ENCODE measurements at regions not wholly inside any gene's neighbourhood (a gene's known extent, or its start where the extent isn't known, plus 50 kb on each side); places are given as distances from the start of the nearest gene placed in this dataset.
"Not testable (repeated sequence)": the region's sequence is repeated elsewhere in the genome, so short reads cannot be mapped to it uniquely, and the experiment has no call there.

DNA sequence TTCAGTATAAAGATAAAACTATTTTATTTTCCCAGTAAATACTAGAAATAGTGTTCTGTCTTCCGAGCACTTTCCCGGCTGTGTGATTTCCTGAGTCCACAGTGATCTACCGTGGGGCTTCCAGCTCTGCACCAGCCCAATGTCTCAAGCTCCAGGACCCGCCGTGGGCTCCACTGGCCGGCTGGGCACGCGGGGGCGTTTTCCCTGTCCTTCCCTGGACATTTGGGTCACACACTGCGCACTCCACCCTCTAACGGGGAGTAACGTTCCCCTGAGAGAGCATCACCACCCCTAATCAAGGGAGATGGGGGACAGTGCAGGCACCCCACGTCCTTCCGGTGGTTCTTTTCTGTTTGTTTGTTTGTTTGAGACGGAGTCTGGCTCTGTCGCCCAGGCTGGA lies 844.6 kb upstream of the FRG1 start:
- DNase-seq (ENCODE audit: low spot score) = no peak

DNA sequence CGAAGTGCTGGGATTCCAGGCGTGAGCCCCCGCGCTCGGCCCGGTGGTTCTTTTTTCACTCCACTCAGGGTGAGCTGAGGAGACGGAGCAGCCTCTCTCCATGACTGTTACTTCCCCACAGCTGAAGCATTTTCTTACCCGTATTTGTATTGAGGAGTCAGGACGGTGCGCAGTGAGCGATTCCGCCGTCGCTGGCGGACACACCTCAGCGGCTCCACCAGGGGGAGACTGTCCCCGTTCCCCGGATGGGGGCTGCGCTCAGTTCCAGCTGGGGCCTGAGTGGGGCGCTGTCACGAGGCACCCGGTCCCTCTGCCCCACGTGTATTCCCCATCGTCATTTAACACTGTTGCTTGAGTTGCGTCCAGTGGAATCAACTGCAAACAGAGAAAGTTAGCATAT lies 844.0 kb upstream of the FRG1 start:
- DNase-seq (ENCODE audit: low spot score) = no peak

DNA sequence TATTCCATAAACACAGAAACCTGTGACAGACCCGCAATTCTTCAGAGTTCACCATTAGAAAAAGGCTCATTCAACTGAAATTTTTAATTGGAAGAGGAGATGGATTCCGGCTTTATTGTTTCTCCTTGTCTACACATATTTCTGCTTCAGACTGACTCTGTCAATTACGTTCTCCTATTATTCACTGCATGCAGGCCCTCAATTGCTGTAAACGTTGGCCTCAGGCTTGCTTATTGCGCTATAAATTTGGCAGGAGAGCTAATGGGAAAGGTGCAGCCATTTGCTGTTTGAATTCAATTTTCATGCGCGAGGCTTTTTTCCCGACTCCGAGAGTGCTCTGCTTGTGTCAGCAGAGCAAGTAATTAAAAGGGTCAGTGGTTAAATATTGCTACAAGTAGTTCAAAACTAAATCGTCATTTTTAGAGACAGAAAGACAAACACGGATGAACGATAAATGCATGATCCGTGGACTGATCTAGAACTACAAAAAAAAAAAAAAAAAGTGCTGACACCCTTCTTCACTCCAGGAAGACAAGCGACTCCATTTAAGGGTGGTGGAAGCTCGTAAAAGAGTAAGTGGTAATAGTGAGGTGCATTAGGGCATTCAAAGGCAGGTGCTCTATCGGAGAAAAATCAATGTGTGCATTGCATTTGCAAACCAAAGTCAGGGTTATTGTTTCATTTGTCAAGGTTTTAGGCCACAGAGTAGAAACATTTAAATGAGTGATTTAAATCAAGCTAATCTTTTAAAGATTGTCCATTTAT lies 841.6 kb upstream of the FRG1 start:
- no peak for DNase-seq (ENCODE audit: low spot score)

DNA sequence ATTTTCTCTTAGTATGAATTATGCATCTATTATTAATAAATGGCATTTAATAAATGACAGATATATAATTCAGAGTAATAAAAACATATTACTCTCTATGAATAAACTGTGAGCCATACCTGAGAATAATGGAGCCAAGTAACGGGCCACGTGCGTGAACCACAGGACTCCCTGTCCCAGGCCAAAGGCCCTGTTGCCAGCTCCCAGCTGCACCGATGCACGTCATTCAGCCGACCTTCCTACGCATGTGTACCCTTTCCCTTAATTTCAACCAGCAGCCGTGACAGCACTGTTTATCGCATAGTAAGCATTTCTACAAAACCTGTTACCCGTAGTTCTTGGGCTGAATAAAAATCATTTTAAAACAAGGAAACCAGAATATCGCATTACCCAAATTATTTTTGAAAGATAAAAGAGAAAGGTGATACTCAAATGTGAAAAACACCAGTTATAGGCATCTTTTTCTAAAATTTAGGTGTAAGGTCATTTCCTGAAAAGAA lies 827.2 kb upstream of the FRG1 start:
- DNase-seq (ENCODE audit: low spot score) = no peak

DNA sequence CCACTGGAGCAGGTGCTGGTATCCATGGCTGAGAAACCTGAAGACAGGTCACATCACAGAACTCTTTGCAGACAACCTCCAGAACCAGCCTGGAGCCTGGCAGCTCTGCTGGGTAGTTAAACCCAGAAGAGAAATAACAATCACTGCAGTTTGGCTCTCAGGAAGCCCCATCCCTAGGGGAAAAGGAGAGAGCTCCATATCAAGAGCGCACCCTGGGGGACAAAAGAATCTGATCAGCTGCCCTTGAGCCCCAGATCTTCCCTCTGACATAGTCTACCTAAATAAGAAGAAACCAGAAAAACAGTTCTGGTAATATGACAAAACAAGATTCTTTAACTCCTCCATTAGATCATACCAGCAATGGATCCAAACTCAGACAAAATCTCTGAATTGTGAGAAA lies 823.2 kb upstream of the FRG1 start:
- DNase-seq (ENCODE audit: low spot score) = no peak

DNA sequence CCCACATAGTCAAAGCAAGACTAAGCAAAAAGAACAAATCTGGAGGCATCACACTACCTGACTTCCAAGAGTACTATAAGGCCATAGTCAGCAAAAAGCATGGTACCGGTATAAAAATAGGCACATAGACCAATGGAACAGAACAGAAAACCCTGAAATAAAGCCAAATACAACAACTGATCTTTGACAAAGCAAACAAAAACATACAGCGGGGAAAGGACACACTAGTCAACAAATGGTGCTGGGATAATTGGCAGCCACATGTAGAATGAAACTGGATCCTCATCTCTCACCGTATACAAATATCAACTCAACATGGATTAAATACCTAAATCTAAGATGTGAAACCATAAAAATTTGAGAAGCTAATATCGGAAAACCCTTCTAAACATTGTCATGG lies 819.3 kb upstream of the FRG1 start:
- no peak for DNase-seq (ENCODE audit: low spot score)

DNA sequence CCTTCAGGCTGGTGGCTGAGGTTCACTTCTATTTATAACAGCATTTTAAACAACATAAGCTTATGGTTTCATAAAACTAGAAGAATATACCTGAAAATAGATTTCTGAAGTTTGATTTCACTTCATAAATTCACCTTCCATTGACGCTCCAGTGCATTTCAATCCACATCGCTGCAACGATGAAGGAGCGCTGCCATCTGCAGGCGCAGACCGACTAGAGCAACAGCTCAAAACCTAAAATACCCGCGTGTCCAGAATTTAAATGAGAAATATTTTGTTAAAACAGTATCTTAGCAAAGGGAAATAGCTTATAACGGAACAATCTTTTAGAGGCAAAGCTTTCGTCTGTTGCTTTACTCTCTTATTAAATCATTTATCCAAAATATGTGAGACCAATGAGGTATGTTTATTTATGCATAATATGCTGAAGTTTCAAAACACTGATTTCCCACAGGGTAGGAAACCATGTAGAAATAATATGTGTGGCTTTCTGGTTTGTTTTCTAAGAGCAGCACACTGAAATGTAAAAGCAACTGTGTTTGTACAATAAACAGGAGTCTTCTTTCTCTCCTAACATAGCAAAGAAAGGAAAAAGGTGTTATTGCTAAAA lies 816.4 kb upstream of the FRG1 start:
- DNase-seq (ENCODE audit: low spot score) = no peak

DNA sequence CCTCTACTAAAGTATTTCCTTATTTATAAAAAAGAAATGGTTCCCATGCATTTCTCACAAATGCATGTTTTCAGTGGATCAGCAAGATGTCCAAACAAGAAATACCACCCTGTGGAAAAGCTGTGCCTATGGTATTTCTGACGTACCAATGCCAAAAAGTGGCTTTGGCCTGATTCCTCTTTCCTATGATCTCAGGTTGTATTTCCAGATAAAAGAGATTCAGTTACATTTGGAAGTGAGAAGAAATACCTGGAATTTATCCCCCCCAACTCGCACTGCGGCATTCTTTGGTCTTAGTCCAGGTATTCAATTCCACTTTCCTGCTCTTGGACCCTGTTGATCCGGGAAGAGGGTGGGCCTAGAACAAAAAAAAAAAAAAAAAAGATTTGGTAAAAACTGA lies 815.9 kb upstream of the FRG1 start:
- DNase-seq (ENCODE audit: low spot score) = no peak

DNA sequence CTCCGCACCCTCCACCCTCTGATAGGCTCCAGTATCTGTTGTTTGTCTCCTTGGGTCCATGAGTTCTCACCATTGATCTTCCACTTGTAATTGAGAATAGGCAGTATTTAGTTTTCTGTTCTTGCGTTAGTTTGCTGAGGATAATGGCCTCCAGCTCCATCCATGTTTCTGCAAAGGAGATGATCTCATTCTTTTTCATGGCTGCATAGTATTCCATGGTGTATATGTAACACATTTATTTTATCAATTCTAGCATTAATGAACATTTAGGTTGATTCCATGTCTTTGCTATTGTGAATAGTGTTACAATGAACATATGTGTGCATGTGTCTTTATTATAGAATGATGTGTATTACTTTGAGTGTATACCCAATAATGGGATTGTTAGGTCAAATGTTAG lies 814.6 kb upstream of the FRG1 start:
- no peak for DNase-seq (ENCODE audit: low spot score)

DNA sequence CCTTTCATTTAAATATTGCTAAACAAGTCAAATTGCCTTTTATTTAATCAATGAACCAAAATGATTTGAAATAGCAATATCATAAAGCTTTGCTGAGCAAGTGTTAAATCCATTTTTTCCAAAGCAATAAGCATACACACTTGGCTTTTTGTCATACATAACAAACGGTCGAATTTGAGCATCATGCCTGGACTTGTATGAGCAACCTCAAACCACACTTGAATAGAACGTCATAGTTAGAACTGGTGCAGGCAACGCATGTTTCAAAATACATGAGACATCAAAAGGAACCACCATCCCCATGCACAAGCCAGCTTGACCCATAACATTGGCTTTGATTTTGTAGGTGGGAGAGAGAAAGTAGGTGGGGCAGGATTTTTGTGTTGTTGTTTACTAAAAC lies 812.3 kb upstream of the FRG1 start:
- DNase-seq (ENCODE audit: low spot score) = no peak

DNA sequence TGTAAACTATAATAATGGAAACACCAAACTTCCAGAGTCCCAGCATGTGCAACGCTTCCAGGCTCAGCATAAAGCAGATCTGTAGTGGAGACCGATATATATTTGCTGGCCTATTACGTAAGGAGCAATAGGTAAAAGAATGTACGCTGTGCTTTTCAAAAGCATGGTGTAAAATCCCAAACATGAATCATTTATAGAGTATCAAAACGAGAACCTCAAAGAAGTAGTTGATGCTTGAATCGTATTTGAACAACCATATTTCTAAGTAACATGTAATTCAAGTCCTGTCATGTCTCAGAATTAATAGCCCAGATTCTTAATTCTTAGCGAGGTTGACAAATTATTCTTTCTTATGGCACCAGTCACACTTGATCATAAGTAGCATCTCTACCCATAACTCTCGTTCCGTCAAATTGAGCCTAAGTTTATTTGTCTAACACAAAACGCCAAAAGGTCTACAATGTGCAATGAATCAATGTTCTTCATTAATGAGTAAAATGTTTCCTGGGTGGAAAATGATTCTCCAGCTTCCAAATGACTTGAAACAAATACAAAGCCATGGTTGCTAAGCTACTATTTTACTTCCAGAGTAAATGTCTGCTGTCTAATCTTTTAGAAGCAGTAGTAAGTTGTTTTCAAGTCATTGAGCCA lies 811.5 kb upstream of the FRG1 start:
- DNase-seq (ENCODE audit: low spot score) = no peak

DNA sequence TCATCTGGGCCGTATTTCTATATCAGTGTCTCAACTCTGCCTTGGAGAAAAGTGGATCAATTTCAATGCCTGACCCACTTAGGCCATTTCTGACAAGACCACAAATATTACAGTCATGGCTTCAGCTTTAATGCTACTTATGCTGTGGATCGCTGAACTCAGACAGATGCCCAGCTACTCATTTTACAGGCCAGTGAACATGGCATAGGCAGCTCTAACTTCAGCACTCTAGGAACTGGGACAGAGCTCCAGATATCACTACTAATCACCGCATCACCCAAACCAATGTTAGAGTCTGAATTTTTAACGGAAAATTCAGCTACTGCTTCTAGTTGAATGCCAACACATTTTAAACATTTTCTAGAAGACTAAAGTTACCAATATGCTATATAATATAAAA lies 809.6 kb upstream of the FRG1 start:
- no peak for DNase-seq (ENCODE audit: low spot score)

DNA sequence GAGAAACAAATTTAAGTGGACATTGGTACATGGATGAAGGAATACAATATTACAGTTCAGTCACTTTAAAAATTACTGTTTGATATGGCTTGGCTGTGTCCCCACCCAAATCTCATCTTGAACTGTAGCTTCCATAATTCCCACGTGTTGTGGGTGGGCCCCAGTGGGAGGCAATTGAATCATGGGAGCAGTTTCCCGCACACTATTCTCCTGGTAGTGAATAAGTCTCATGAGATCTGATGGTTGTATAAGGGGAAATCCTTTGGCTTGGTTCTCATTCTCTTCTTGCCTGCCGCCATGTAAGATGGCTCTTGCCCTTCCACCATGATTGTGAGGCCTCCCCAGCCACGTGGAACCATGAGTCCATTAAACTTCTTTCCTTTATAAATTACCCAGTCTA lies 804.2 kb upstream of the FRG1 start:
- DNase-seq (ENCODE audit: low spot score) = no peak

DNA sequence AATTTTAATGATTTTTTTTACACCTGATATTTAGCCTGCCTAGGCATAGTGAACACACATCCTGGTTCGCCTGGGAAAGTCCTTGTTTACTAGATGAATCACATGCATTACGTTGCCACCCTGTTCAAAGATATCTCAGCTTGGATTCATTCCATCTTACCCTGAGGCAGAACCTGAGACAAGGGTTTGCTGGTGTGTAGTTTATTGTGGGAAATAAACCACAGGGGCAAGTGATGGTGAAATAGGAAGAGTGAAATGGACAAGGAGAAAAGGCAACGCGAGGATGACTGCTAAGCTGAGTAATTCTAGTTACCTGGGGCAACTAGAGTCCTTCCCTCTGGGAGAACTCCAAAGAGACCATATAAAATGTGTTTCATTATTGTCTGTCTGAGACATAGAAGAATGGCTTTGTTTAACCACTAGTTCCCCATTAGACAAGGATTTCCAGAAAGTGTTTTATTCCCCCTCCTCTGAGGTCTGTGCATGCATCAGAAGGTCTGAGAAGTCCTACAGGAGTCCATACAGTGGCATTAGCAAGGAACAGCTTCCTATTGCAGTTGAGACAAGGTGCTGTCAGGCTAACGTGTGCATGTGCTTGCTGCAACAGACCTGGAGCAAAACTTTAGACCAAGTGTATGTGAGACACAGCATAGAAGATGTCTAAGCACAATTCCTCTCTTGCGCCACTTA lies 797.3 kb upstream of the FRG1 start:
- no peak for DNase-seq (ENCODE audit: low spot score)

DNA sequence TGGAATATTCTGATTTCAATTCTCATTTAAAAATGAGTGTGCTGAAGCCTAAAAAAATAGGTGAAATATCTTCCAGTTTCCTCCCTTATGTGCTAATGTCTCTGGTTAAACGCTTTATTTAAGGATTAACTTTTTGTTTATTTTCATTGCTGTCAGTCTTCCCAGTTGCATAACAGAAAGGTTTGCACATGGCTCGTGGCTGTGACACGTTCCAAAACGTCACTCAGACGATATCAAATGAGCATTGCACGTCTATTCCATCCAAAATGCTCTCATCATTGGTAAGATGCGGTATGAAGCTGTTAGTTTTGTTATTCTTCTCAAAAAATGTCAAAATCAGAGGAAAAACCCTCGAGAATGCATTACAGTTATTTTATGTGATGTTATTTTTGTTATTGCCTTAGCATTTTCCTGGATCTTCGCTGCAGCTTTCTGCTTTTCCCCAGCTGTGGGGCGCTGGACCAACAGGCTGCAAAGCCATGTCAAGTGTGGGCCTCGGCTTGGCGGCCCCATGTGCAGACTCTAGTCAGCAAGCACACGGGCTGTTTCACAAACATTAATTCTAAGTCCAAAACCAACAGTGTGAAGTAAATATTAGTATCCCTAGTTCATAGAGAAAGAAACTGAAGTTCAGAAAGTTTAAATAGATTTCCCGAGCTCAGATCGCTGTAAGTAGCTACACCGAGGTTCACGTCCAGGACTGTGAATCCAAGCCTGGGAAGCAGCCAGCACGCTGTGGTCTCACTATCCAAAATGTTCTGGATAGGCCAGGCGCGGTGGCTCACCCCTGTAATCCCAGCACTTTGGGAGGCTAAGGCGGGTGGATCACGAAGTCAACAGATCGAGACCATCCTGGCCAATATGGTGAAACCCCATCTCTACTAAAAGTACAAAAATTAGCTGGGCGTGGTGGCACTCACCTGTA lies 793.4 kb upstream of the FRG1 start:
- no peak for DNase-seq (ENCODE audit: low spot score)

DNA sequence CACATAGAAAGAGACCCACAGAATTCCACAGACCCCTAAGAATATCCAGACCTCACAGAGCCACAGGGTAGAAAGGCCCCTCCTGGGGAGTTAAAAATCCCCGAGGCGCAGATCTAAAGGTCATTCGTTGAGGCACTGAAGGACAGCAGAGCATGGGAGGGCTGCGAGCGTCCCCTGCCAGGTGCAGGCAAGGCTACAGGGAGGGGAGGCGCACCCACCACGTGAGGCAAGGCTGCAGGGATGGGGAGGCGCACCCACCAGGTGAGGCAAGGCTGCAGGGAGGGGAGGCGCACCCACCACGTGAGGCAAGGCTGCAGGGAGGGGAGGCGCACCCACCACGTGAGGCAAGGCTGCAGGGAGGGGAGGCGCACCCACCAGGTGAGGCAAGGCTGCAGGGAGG lies 785.6 kb upstream of the FRG1 start:
- not testable (repeated sequence) for DNase-seq (ENCODE audit: low spot score)

DNA sequence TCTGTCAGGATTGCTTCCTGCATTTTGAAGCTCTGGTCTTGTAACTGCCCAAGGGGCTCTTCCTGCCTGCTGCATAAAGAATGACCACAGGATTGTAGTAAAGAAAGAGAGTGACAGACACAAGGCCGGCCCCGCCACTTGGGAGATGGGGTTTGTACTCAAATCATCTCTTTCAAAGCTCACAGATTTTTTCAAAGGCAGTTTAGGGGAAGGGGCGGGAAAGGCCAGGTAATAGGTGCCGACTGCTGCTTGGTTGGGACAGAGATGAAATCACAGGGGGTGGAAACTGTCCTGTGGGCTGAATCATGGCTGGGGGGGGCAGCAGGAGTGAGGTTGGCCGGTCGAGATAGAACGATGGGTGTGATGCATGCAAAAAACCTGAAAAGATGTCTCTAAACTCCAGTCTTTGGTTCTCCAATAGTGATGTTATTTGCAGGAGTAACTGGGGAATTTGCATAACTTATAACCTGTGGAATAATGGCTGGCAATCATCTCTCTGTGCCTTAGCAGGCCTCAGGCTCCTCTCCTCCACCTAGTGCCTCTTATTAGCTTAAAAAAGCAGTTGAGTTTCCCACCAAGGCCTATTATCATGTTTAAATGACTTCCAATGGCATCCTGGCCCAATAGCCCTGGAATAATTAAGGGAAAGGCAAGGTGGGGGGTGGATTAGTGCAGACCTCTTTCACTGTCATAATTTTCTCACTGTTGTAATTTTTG lies 778.4 kb upstream of the FRG1 start:
- DNase-seq (ENCODE audit: low spot score) = no peak

DNA sequence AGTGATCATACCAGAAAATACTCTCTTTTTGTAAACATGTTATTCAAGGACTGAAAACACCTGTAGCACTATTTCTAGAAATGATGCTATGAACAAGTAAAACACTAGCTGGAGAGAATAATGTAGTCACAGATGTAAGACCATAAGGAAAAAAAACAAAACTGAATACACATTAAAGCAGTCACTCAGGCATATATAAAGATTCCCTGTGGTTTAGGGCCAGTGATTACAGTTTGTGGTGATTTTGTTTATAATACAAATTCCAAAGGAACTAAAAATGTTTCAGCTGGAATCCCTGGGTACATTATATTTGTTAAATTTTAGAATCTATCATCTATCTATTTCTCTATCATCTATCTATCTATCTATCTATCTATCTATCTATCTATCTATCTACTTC lies 777.8 kb upstream of the FRG1 start:
- DNase-seq (ENCODE audit: low spot score) = no peak

DNA sequence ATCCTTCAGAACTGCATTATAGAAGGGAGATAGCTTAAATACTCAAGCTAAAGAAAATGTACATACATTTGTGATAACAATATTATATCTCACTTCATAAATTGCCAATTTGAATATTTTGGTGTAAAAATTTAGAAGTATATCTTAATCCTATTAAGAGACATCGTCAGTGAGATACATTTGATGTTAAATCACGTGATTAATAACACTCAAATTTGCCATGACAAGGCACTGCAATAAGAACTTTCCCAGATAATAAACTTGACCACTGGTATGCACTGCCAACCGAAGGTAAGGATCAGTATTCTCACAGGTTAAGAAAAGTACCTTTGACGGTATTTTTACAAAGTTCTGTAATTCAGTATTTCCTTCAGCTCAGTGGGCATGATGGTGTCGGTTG lies 764.7 kb upstream of the FRG1 start:
- DNase-seq (ENCODE audit: low spot score) = no peak

DNA sequence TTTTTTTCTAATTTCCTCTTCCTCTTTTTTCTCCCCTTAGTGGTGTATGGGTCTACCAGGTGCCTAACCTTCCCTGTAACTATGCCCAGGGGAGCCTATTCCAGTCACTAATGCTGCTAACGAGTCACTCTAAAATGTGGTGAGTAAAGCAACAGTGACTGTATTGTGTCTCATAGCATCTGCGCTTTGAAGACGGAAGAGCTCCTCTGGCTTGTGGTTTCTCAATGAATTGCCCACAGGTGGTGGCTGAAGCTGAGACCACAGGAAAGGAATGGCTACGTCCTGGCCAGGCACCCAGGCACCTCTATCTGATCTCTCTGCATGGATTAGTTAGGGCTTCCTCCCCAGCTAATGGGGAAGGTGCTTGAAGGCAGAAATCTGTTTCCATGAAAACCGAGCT lies 763.5 kb upstream of the FRG1 start:
- no peak for DNase-seq (ENCODE audit: low spot score)

DNA sequence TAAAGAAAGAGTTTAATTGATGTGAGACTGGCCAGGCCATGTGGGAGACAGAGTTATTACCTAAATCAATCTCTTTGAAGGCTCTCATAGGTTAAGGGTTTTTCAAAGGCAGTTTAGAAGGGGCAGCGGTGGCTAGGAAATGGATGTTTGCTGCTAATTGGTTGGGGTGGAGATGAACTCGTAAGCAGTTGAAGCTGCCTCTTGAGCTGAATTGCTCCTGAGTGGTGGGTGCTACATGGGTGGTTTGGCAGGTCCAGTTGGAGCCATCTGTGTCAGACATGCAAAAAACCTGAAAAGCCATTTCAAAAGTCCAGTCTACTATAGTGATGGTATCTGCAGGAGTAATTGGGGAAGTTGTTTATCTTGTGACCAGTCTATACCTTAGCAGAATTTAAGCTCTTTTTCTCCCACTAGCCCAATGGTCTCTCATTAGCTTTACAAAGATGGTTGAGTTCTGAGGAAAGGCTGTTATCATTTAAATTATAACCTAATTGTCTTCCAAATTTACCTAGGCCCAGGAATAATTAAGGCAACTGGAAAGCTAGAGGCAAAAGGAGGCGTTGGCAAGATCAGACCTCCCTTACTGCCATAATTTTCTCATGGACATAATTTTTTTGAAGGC lies 762.4 kb upstream of the FRG1 start:
- no peak for DNase-seq (ENCODE audit: low spot score)

Data from CD4-positive, alpha-beta T cell treated with Interleukin-6 at 100 ng/mL for 8 hours (primary cell).